Activated T-helper 2 cell treated with anti-CD3 and anti-CD28 coated beads, Interferon-gamma antibody, Interleukin-2, Interleukin-4, amounts not matched to agents 10 μg/mL and 5 μg/mL and 100 μg/mL, durations not matched to agents 14 hours and 24 hours and 36 hours (primary cell): ENCODE measurements at regions not wholly inside any gene's neighbourhood (a gene's known extent, or its start where the extent isn't known, plus 50 kb on each side); places are given as distances from the start of the nearest gene placed in this dataset.

Source experiments
- DNase-seq: peaks from one replicate; pipeline ENCODE4 v3.0.0; 2021; ENCODE audit warnings: low spot score
- H3K27ac Mint-ChIP-seq: one replicate; pipeline ENCODE4 v1.8.0; 2021; ENCODE audit warnings: mixed read lengths
- H3K27me3 Mint-ChIP-seq: one replicate; pipeline ENCODE4 v1.8.0; 2021; ENCODE audit warnings: low read depth, mixed read lengths
- H3K36me3 Mint-ChIP-seq: one replicate; pipeline ENCODE4 v1.8.0; 2021; ENCODE audit warnings: low read depth, mixed read lengths
- H3K4me1 Mint-ChIP-seq: one replicate; pipeline ENCODE4 v1.8.0; 2021; ENCODE audit warnings: low read depth, mixed read lengths
- H3K4me3 Mint-ChIP-seq: one replicate; pipeline ENCODE4 v1.8.0; 2021; ENCODE audit warnings: low read depth, mild to moderate bottlenecking, moderate library complexity, mixed read lengths
- H3K9me3 Mint-ChIP-seq: one replicate; pipeline ENCODE4 v1.8.0; 2021; ENCODE audit warnings: mixed read lengths
- intact Hi-C: fragments of 100-400 bp; cut with micrococcal nuclease; formaldehyde crosslinking; loops from one replicate; pipeline ENCODE4 v1.15.1; 2023

DNA sequence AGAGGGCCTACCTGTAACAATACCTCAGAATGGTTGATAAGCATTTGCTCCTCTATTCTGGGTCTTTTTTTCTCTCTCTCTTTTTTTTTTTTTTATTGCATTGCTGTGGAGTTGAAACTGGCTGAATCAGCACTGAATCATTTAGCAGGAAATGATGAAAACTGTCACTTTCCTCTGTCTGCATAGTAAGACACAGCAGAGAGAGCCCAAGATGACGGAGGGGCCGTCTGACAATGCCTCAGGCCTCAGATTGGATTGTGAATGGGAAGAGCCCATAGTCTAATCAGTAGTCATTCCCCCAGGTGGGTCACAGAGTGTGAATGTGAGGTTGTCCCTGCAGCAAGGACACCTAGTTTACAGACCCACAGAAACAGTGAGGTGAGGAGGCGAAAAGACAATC is 193.2 kb upstream of the PLXNA2 start:
- no peaks in the 10 kb centered on the region for H3K27me3 Mint-ChIP-seq
- H3K4me3 Mint-ChIP-seq = no peak overlapping the region
- intact Hi-C loops = no loop called here
- H3K36me3 Mint-ChIP-seq = no peaks in the 10 kb centered on the region
- H3K4me1 Mint-ChIP-seq = no peaks in the 10 kb centered on the region
- no peak for DNase-seq
- peaks cover 3% of the 10 kb centered on the region for H3K9me3 Mint-ChIP-seq
- H3K27ac Mint-ChIP-seq = no peak overlapping the region

DNA sequence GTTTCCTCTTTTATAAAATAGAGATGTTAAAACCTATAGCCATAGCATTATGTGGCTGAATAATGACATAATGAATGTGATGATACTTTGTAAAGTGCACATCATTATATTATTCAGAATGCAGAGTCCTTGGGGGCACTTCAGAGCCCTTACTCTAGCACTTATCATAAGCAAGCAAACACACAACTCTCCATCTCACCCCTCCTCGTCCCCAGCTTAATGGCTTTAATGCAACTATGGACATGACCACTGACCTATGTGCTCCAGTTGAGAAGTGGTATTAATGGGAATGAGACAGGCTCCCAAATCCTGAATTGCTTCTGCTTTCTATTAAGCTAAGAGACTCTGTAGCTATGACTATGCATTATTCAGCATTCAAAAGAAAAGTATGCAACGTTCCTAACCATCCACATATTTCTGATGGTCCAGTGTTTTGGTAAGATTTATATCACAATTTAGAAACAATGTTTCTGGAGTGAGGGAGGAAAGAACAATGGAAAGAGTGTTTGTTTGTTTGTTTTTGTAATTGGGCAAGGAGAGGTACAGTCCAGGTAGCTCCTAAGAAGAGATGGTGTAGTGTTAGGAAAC is 194.0 kb upstream of the PLXNA2 start:
- intact Hi-C loops = no loop called here
- Mint-ChIP-seq H3K4me1 (no peaks in the 10 kb centered on the region), H3K27me3 (no peaks in the 10 kb centered on the region), H3K27ac (no peak overlapping the region), H3K36me3 (no peaks in the 10 kb centered on the region), H3K4me3 (no peak overlapping the region), H3K9me3 (peaks cover 9% of the 10 kb centered on the region)
- DNase-seq = no peak

- Mint-ChIP-seq H3K36me3 (no peaks in the 10 kb centered on the region), H3K27me3 (no peaks in the 10 kb centered on the region), H3K9me3 (peaks cover 19% of the 10 kb centered on the region), H3K4me3 (no peak overlapping the region), H3K4me1 (no peaks in the 10 kb centered on the region), H3K27ac (no peak overlapping the region)
- no peak for DNase-seq
- intact Hi-C loops = no loop called here
Observed at GRCh38 chr1:208445758-208446203, 201.6 kb upstream of the PLXNA2 start.

GRCh38 chr1:208446271-208446691 is 202.1 kb upstream of the PLXNA2 start:
- Mint-ChIP-seq H3K36me3 (no peaks in the 10 kb centered on the region), H3K27ac (no peak overlapping the region), H3K4me3 (no peak overlapping the region), H3K4me1 (no peaks in the 10 kb centered on the region), H3K9me3 (peaks cover 19% of the 10 kb centered on the region), H3K27me3 (no peaks in the 10 kb centered on the region)
- intact Hi-C loops = no loop called here
- DNase-seq = no peak

GRCh38 chr1:208448425-208448824 is 204.2 kb upstream of the PLXNA2 start:
- no peaks in the 10 kb centered on the region for H3K36me3 Mint-ChIP-seq
- H3K27ac Mint-ChIP-seq = no peak overlapping the region
- no peaks in the 10 kb centered on the region for H3K27me3 Mint-ChIP-seq
- no peaks in the 10 kb centered on the region for H3K4me1 Mint-ChIP-seq
- intact Hi-C loops = no loop called here
- H3K4me3 Mint-ChIP-seq = no peak overlapping the region
- H3K9me3 Mint-ChIP-seq = peaks cover 7% of the 10 kb centered on the region
- no peak for DNase-seq

DNA sequence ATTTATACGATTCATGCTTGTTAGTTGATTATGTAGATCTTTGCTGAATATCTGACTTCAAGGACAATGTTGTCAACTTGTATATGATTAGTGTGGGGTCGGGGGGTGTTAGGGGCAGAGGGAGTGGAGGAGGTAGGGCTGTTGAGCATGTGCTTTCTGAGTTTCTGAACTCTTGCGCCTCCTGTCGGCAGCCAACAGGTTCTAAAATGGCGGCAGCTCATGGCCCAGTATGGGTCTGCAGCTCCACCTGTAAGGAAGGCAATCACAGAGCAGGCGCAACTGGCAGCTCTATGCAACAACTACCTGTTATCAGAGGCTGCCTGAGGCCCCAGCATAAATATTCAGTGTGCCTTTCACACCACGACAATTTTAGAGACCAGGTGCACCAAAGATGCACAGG is 205.8 kb upstream of the PLXNA2 start:
- H3K27ac Mint-ChIP-seq = no peak overlapping the region
- intact Hi-C loops = no loop called here
- DNase-seq = no peak

DNA sequence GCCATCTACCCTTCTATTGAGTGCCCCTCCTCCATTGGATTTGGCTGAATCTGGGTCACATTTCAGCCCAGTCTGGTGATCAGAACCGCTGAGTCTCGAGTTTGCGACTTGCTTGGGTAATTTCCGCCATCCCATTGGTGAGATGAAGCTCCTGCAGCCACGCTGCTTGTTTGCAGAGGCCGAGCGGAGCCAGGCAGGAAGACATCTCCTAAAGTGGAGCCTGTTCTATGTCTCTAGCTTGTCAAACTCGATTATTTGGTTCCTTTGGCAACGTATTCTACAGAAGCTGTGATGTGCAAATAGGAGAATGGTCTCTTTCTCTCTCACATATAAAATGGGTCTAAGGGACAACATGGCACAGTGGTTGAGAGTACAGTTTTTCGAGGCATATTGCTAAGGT is 206.8 kb upstream of the PLXNA2 start:
- no peak overlapping the region for H3K27ac Mint-ChIP-seq
- no peaks in the 10 kb centered on the region for H3K9me3 Mint-ChIP-seq
- DNase-seq = no peak
- H3K27me3 Mint-ChIP-seq = no peaks in the 10 kb centered on the region
- intact Hi-C loops = no loop called here
- no peaks in the 10 kb centered on the region for H3K36me3 Mint-ChIP-seq
- no peak overlapping the region for H3K4me3 Mint-ChIP-seq
- H3K4me1 Mint-ChIP-seq = no peaks in the 10 kb centered on the region

More for the DNA sequence above, 205.8 kb upstream of the PLXNA2 start:
- Mint-ChIP-seq H3K4me1 (no peaks in the 10 kb centered on the region), H3K36me3 (no peaks in the 10 kb centered on the region), H3K4me3 (no peak overlapping the region), H3K9me3 (no peaks in the 10 kb centered on the region), H3K27me3 (no peaks in the 10 kb centered on the region)

- Mint-ChIP-seq H3K27ac (no peak overlapping the region), H3K9me3 (no peaks in the 10 kb centered on the region), H3K4me3 (no peak overlapping the region), H3K4me1 (no peaks in the 10 kb centered on the region), H3K27me3 (no peaks in the 10 kb centered on the region), H3K36me3 (no peaks in the 10 kb centered on the region)
- DNase-seq = no peak
- intact Hi-C loops = no loop called here
Observed at GRCh38 chr1:208455821-208456220, 211.6 kb upstream of the PLXNA2 start.

DNA sequence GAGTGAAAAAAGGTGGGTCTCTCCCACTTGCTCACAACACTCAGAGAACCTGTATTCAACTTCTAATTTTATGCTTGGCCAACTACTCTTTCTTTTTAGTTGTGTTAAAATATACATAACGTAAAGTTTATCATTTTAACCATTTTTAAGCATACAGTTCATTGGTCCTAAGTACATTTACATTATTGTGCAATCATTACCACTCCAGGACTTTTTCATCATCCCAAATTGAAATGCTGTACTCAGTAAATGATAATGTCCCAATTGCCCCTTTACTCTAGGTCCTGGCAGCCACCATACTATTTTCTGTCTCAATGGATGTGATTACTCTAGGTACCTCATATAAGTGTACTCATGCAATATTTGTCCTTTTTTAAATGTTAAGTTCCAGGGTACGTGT is 212.3 kb upstream of the PLXNA2 start:
- H3K36me3 Mint-ChIP-seq = no peaks in the 10 kb centered on the region
- H3K4me1 Mint-ChIP-seq = no peaks in the 10 kb centered on the region
- H3K27ac Mint-ChIP-seq = no peak overlapping the region
- intact Hi-C loops = no loop called here
- no peak overlapping the region for H3K4me3 Mint-ChIP-seq
- DNase-seq = no peak
- no peaks in the 10 kb centered on the region for H3K9me3 Mint-ChIP-seq
- no peaks in the 10 kb centered on the region for H3K27me3 Mint-ChIP-seq

DNA sequence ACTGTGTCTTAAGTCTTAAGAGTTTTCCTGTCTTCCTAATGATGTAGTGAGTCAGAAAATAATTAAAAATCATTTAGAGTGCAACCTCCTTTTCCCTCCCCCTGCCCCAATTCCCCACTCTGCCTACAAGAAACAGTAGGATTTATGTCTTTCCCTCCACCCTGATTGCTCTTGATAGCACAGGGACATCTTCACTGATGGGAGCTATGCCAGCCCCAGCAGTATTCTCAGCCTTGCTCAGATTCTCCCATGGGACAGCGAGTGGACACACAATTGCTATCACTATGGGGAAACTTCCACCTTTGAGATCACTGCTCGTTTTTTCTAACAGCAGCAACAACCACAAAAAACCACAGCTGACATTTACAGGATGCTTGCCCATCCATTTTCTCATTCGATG is 216.6 kb upstream of the PLXNA2 start:
- intact Hi-C loops = no loop called here
- H3K36me3 Mint-ChIP-seq = no peaks in the 10 kb centered on the region
- H3K4me3 Mint-ChIP-seq = no peak overlapping the region
- H3K9me3 Mint-ChIP-seq = no peaks in the 10 kb centered on the region
- H3K27me3 Mint-ChIP-seq = no peaks in the 10 kb centered on the region
- no peak for DNase-seq
- H3K27ac Mint-ChIP-seq = no peak overlapping the region
- no peaks in the 10 kb centered on the region for H3K4me1 Mint-ChIP-seq

- intact Hi-C loops = no loop called here
- Mint-ChIP-seq H3K4me3 (no peak overlapping the region), H3K27ac (no peak overlapping the region), H3K27me3 (no peaks in the 10 kb centered on the region), H3K9me3 (no peaks in the 10 kb centered on the region), H3K4me1 (no peaks in the 10 kb centered on the region), H3K36me3 (no peaks in the 10 kb centered on the region)
- no peak for DNase-seq
Observed at GRCh38 chr1:208461680-208462079, 217.5 kb upstream of the PLXNA2 start.

GRCh38 chr1:208462761-208463160 is 218.6 kb upstream of the PLXNA2 start:
- Mint-ChIP-seq H3K4me3 (no peak overlapping the region), H3K9me3 (no peaks in the 10 kb centered on the region), H3K4me1 (no peaks in the 10 kb centered on the region), H3K27ac (no peak overlapping the region), H3K27me3 (peaks cover 2% of the 10 kb centered on the region), H3K36me3 (no peaks in the 10 kb centered on the region)
- DNase-seq = no peak
- intact Hi-C loops = no loop called here

DNA sequence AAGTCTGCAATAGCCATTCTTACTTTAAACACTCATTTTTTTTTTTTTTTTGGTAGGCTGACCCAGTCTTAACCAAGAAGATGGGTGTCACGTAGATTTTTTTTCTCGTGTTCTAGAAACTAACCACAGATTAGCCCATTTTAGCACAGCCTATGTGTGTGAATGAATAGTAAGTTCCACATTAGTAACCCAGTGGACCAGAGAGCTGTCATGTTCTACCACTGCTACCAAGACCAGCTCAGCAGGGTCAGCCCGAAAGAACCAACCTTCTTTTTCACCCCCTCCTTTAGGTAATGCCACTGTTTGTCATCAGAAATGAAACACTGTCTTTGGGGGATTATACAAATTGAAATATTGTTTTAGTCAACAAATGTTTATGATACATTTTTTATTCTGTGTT is 221.1 kb upstream of the PLXNA2 start:
- Mint-ChIP-seq H3K27ac (no peak overlapping the region), H3K4me1 (no peaks in the 10 kb centered on the region), H3K4me3 (no peak overlapping the region)

More for the DNA sequence above, 221.1 kb upstream of the PLXNA2 start:
- H3K27me3 Mint-ChIP-seq = peaks cover 4% of the 10 kb centered on the region
- DNase-seq = no peak
- intact Hi-C loops = no loop called here
- no peaks in the 10 kb centered on the region for H3K9me3 Mint-ChIP-seq
- H3K36me3 Mint-ChIP-seq = no peaks in the 10 kb centered on the region
